ENCODE measurements at regions not wholly inside any gene's neighbourhood (a gene's known extent, or its start where the extent isn't known, plus 50 kb on each side); places are given as distances from the start of the nearest gene placed in this dataset.

DNA sequence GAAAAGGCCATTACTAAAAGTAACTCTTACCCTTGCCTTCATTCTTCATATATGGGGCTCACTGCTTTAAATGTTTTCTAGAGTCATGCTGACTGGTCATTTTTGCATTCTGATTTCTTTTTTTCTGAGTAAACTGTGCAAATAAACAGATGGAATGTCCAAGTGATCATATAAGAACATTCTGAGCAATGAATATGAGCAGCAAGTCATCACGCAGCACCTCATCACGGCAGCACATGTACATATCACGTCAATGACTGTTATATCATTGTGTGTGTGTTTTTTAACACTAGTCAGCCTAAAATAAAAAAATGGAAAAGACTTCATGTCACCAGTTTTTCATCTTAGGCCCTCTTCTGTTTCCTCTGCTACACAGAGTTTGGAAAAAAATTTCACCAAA, 490.0 kb upstream of the ZFHX3 start:
- no peak for TF ChIP-seq CTCF (conservative IDR thresholded peaks at IDR 0.05 in 1 of 2, IDR thresholded peaks at IDR 0.05 in 1 of 2; ENCODE audit: low read depth in 1 of 2, low read length in 2 of 2)
- TF ChIP-seq EZH2 (IDR thresholded peaks at IDR 0.05; ENCODE audit: low read length, missing control alignments), result no peak

Measured in fibroblast of lung (primary cell).